Astrocyte (in vitro differentiated cells and primary cell): ENCODE measurements at regions not wholly inside any gene's neighbourhood (a gene's known extent, or its start where the extent isn't known, plus 50 kb on each side); places are given as distances from the start of the nearest gene placed in this dataset.

Source experiments
- DNase-seq: peaks from one replicate; pipeline ENCODE4 v3.0.0-alpha.2; 2010; ENCODE audit warnings: low read depth
- FAIRE-seq: peaks from 2 replicates; lab custom pipeline; 2011; peaks lifted over from hg19 to GRCh38; lab: Jason Lieb, UNC
- H2AFZ ChIP-seq: 2 replicates; pipeline ENCODE4 v1.6.0; 2012; ENCODE audit warnings: low read depth, low read length, inconsistent platforms
- H3K27ac ChIP-seq: 2 replicates; pipeline ENCODE4 v1.5.1; 2011; ENCODE audit warnings: low read depth, low read length, inconsistent platforms
- H3K27me3 ChIP-seq: 2 replicates; pipeline ENCODE4 v1.6.0; 2011; ENCODE audit warnings: low read length, inconsistent platforms; ENCODE audit not compliant: insufficient read depth
- H3K36me3 ChIP-seq: 2 replicates; pipeline ENCODE4 v1.5.1; 2011; ENCODE audit warnings: low read length, inconsistent platforms; ENCODE audit not compliant: insufficient read depth
- H3K4me1 ChIP-seq: 2 replicates; pipeline ENCODE4 v1.5.1; 2011; ENCODE audit warnings: low read length, inconsistent platforms; ENCODE audit not compliant: insufficient read depth
- H3K4me2 ChIP-seq: 2 replicates; pipeline ENCODE4 v1.6.0; 2012; ENCODE audit warnings: low read length, inconsistent platforms
- H3K4me3 ChIP-seq: 2 replicates; pipeline ENCODE4 v1.5.1; 2011; ENCODE audit warnings: low read depth, mild to moderate bottlenecking, low read length, inconsistent platforms; ENCODE audit not compliant: insufficient read depth
- H3K79me2 ChIP-seq: 2 replicates; pipeline ENCODE4 v1.6.0; 2012; ENCODE audit warnings: mild to moderate bottlenecking, low read length, inconsistent platforms; ENCODE audit not compliant: insufficient read depth
- H3K9ac ChIP-seq: 2 replicates; pipeline ENCODE4 v1.6.0; 2012; ENCODE audit warnings: mild to moderate bottlenecking, low read length, inconsistent platforms
- H3K9me3 ChIP-seq: 2 replicates; pipeline ENCODE4 v1.5.1; 2012; ENCODE audit warnings: low read depth, mild to moderate bottlenecking, low read length, inconsistent platforms; ENCODE audit not compliant: insufficient read depth
- H4K20me1 ChIP-seq: 2 replicates; pipeline ENCODE4 v1.6.0; 2012; ENCODE audit warnings: low read length, inconsistent platforms; ENCODE audit not compliant: insufficient read depth
- H3K27ac Mint-ChIP-seq: one replicate; pipeline ENCODE4 v1.8.0; 2021; ENCODE audit warnings: mild to moderate bottlenecking, mixed read lengths; ENCODE audit not compliant: unreplicated experiment
- H3K27me3 Mint-ChIP-seq: one replicate; pipeline ENCODE4 v1.8.0; 2021; ENCODE audit warnings: low read depth, mixed read lengths; ENCODE audit not compliant: unreplicated experiment
- H3K36me3 Mint-ChIP-seq: one replicate; pipeline ENCODE4 v1.8.0; 2021; ENCODE audit warnings: low read depth, mixed read lengths; ENCODE audit not compliant: unreplicated experiment
- H3K4me1 Mint-ChIP-seq: one replicate; pipeline ENCODE4 v1.8.0; 2021; ENCODE audit warnings: low read depth, mixed read lengths; ENCODE audit not compliant: unreplicated experiment
- H3K4me3 Mint-ChIP-seq: one replicate; pipeline ENCODE4 v1.8.0; 2021; ENCODE audit warnings: mild to moderate bottlenecking, moderate library complexity, mixed read lengths; ENCODE audit not compliant: unreplicated experiment
- H3K9me3 Mint-ChIP-seq: one replicate; pipeline ENCODE4 v1.8.0; 2021; ENCODE audit warnings: mild to moderate bottlenecking, mixed read lengths; ENCODE audit not compliant: unreplicated experiment
- CTCF ChIP-seq: IDR thresholded peaks from 2 replicates; pipeline ENCODE4 v1.5.1; 2011; ENCODE audit warnings: low read depth, mild to moderate bottlenecking, inconsistent platforms, low read length, moderate library complexity; ENCODE audit not compliant: insufficient read depth
- EZH2 ChIP-seq: IDR thresholded peaks from 2 replicates; pipeline ENCODE4 v1.6.1; 2012; ENCODE audit warnings: mild to moderate bottlenecking, low read length, inconsistent platforms; ENCODE audit not compliant: insufficient read depth

GRCh38 chr12:116473416-116473815, 85.8 kb upstream of the MAP1LC3B2 start:
- Histone ChIP-seq H3K27ac (no peak overlapping the region), H2AFZ (no peak overlapping the region), H3K27me3 (peaks cover 2% of the 10 kb centered on the region), H3K36me3 (no peaks in the 10 kb centered on the region), H3K79me2 (no peaks in the 10 kb centered on the region), H3K4me3 (no peak overlapping the region), H3K9ac (no peak overlapping the region), H3K4me1 (no peaks in the 10 kb centered on the region), H4K20me1 (no peaks in the 10 kb centered on the region), H3K4me2 (no peak overlapping the region), H3K9me3 (peaks cover 4% of the 10 kb centered on the region)
- no peaks in the 10 kb centered on the region for H3K4me1 Mint-ChIP-seq
- peaks cover 6% of the 10 kb centered on the region for H3K27me3 Mint-ChIP-seq
- DNase-seq = no peak
- FAIRE-seq = no peak
- no peak overlapping the region for H3K4me3 Mint-ChIP-seq
- no peak overlapping the region for H3K27ac Mint-ChIP-seq
- TF ChIP-seq CTCF = no peak
- TF ChIP-seq EZH2 = no peak
- H3K9me3 Mint-ChIP-seq = peaks cover 20% of the 10 kb centered on the region
- peaks cover 2% of the 10 kb centered on the region for H3K36me3 Mint-ChIP-seq

GRCh38 chr12:116474331-116474730, 84.8 kb upstream of the MAP1LC3B2 start:
- Histone ChIP-seq H3K4me2 (no peak overlapping the region), H3K27me3 (peaks cover 2% of the 10 kb centered on the region), H3K4me3 (no peak overlapping the region), H3K79me2 (no peaks in the 10 kb centered on the region), H3K9me3 (peaks cover 4% of the 10 kb centered on the region), H3K27ac (no peak overlapping the region), H3K4me1 (no peaks in the 10 kb centered on the region), H3K36me3 (no peaks in the 10 kb centered on the region), H3K9ac (no peak overlapping the region), H2AFZ (no peak overlapping the region), H4K20me1 (no peaks in the 10 kb centered on the region)
- FAIRE-seq (no peak), DNase-seq (no peak)
- Mint-ChIP-seq H3K4me3 (no peak overlapping the region), H3K27me3 (peaks cover 7% of the 10 kb centered on the region), H3K9me3 (peaks cover 22% of the 10 kb centered on the region), H3K36me3 (peaks cover 2% of the 10 kb centered on the region), H3K4me1 (no peaks in the 10 kb centered on the region), H3K27ac (no peak overlapping the region)
- no peak for TF ChIP-seq EZH2
- TF ChIP-seq CTCF = no peak

- Histone ChIP-seq H4K20me1 (no peaks in the 10 kb centered on the region), H3K4me2 (no peak overlapping the region), H3K9ac (no peak overlapping the region), H3K27ac (no peak overlapping the region), H3K27me3 (no peaks in the 10 kb centered on the region), H3K9me3 (peaks cover 4% of the 10 kb centered on the region), H3K4me3 (no peak overlapping the region), H3K36me3 (no peaks in the 10 kb centered on the region), H3K4me1 (no peaks in the 10 kb centered on the region), H3K79me2 (no peaks in the 10 kb centered on the region), H2AFZ (no peak overlapping the region)
- Mint-ChIP-seq H3K4me1 (no peaks in the 10 kb centered on the region), H3K27me3 (peaks cover 11% of the 10 kb centered on the region), H3K27ac (no peak overlapping the region), H3K36me3 (peaks cover 2% of the 10 kb centered on the region), H3K9me3 (peaks cover 24% of the 10 kb centered on the region), H3K4me3 (no peak overlapping the region)
- FAIRE-seq = no peak
- DNase-seq = no peak
- no peak for TF ChIP-seq EZH2
- TF ChIP-seq CTCF = no peak
Observed at GRCh38 chr12:116474899-116475298, 84.3 kb upstream of the MAP1LC3B2 start.
